K562 (cell line): ENCODE measurements at regions not wholly inside any gene's neighbourhood (a gene's known extent, or its start where the extent isn't known, plus 50 kb on each side); places are given as distances from the start of the nearest gene placed in this dataset.

Experiments
- ARID4B ChIP-seq: sonication (generic); formaldehyde crosslinking; IDR thresholded peaks from 2 replicates; pipeline ENCODE4 v1.8.0; 2022; ENCODE audit warnings: mild to moderate bottlenecking, missing genetic modification reagents
- BHLHE40 ChIP-seq: IDR thresholded peaks from 2 replicates; pipeline ENCODE4 v1.6.1; 2011; ENCODE audit warnings: low read length, improper control_type of control experiment
- CBX1 ChIP-seq: sonication (generic); IDR thresholded peaks from 2 replicates; pipeline ENCODE4 v1.6.1; 2016; ENCODE audit warnings: antibody characterized with exemption, low read depth, mild to moderate bottlenecking
- ETV6 ChIP-seq, 3 experiments: fragments of 150-350 bp in 1 of 3; sonication (generic) in 1 of 3; formaldehyde crosslinking in 1 of 3; IDR thresholded peaks; 2 replicates each; pipeline versions ENCODE4 v1.6.1 to v1.8.0; 2014 to 2022; ENCODE audit warnings: borderline replicate concordance in 2 of 3, low read depth in 2 of 3, antibody characterized with exemption in 1 of 3, low read length in 1 of 3, mild to moderate bottlenecking in 1 of 3, missing genetic modification reagents in 1 of 3
- POLR2AphosphoS2 ChIP-seq: IDR thresholded peaks from 2 replicates; pipeline ENCODE4 v1.6.1; 2012; ENCODE audit warnings: low read length, improper control_type of control experiment
- POLR2AphosphoS5 ChIP-seq: IDR thresholded peaks from 2 replicates; pipeline ENCODE4 v1.6.1; 2011; ENCODE audit warnings: mild to moderate bottlenecking, low read depth, low read length, moderate library complexity; ENCODE audit not compliant: control insufficient read depth, insufficient read depth
- SRF ChIP-seq, 2 experiments: fragments of 250-450, 450-650 bp in 1 of 2; sonication (Bioruptor Pico) in 1 of 2; sonication (generic) in 1 of 2; formaldehyde crosslinking; IDR thresholded peaks; 2 replicates each; pipeline versions ENCODE4 v1.5.0 to v1.5.1; 2020 to 2022; ENCODE audit warnings: mild to moderate bottlenecking in 1 of 2, missing genetic modification reagents in 1 of 2
- ZNF239 ChIP-seq: fragments of 250-450 bp; sonication (Bioruptor Pico); IDR thresholded peaks from 2 replicates; pipeline ENCODE4 v1.4.0; 2020; ENCODE audit warnings: mild to moderate bottlenecking
- ZNF274 ChIP-seq: IDR thresholded peaks from 2 replicates; pipeline ENCODE4 v1.6.1; 2011; ENCODE audit warnings: low read depth, mild to moderate bottlenecking, low read length, moderate library complexity, borderline replicate concordance

- no peak for TF ChIP-seq ZNF274
- TF ChIP-seq POLR2AphosphoS2, result no peak
- no peak for TF ChIP-seq BHLHE40
- no peak for TF ChIP-seq POLR2AphosphoS5
- no peak for TF ChIP-seq CBX1
- TF ChIP-seq SRF (CRISPR knock-in tag; IDR thresholded peaks at IDR 0.05), result no peak
- TF ChIP-seq ZNF239 (CRISPR knock-in tag), result no peak
- TF ChIP-seq ETV6 (IDR thresholded peaks at IDR 0.05; ENCODE audit: borderline replicate concordance in 1 of 2, low read depth in 2 of 2, low read length in 1 of 2), result no peak
- no peak for TF ChIP-seq ETV6 (CRISPR knock-in tag; IDR thresholded peaks at IDR 0.05; ENCODE audit: borderline replicate concordance)
- no peak for TF ChIP-seq ARID4B (CRISPR knock-in tag)
These were observed 110.6 kb upstream of the FHL2 start for GRCh38 chr2:105509269-105510086.
